Dermis blood vessel endothelial cell (primary cell): ENCODE measurements at regions not wholly inside any gene's neighbourhood (a gene's known extent, or its start where the extent isn't known, plus 50 kb on each side); places are given as distances from the start of the nearest gene placed in this dataset.

Source experiments
- DNase-seq: peaks from one replicate; pipeline ENCODE4 v3.0.0; 2010

DNA sequence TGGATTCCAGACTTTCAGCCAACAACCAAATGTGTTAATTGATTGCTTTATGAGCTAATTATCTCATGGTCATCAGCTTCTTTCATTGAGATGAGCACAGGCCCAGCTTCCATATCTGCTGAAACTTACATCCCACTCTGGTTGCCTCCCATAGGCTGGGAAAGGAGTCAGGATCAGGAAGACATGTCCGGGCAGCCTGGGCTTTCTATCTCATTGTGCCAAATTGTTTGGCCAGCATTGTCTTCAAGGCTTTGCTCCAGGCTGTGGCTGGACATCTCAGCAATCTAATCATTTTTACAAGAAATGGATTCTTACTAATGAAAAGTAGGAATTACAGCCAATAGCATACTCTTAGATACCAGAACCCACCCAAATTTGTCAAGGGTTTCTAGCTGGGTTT is 295.2 kb downstream of the CXCL12 start:
- DNase-seq, result no peak

DNA sequence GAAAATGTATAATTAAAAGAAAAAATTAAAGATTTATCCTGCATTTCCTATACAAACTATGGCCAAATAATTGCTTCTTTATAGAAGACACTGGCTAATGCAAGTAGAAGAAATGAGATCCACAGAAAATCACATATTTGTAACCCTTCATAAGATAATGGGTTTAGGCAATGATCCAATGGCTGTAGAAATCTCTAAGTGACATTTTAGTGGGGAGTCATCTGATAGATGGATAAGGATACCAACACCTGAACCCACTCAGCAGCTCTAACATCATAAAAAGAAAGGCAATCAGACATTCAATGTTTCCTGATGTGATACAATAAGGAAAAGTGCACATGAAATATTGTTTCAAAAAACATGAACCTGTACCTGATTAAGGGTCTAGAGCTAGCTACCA is 297.5 kb downstream of the CXCL12 start:
- no peak for DNase-seq

DNA sequence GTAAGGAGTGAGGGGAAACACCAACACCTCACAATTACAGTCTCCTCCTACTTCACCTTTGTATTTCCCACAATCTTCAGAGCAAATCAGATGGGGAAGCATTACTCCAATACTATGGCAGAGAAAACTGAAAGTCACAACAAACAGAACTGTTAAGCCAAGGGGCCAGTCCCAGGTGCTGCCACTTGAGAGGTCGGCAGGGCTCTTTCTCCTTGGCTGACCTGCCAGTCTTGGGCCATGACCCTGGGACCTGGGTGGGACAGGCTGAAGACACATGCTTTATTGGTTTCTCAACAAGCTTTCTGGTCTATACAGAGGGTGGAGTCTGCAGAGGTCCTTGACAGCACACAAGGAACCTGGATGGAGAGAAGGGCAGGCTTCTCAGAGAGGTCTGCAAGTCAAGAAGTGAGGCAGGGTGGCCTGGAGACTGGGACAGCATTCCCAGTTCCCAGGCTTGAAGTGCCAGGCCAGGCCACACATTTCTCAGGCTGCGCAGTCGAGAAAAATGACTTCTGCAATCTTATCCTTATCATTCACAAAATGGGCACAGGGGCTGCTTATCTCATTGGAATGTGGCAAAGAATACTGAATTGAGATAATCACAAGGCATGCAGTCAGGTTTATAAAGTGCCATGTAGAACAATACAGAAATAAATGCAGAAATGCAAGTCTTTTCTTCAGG is 301.0 kb downstream of the CXCL12 start:
- DNase-seq, result no peak

DNA sequence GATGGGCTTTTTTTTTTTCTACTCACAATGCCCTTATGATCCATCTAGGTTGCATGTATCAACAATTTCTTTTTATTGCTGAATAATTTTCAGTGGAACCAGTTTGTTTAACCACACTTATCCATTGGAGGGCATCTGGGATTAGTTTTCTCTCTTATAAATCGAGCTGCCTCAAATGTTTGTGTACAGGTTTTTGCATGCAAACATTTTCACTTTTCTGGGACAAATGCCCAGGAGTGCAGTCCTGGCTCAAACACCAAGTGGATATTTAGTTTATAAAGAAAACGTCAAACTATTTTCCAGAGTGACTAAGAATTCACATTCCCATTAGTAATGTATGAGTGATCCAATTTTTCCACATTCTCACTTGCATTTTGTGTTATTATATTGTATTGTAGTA is 313.4 kb downstream of the CXCL12 start:
- no peak for DNase-seq

DNA sequence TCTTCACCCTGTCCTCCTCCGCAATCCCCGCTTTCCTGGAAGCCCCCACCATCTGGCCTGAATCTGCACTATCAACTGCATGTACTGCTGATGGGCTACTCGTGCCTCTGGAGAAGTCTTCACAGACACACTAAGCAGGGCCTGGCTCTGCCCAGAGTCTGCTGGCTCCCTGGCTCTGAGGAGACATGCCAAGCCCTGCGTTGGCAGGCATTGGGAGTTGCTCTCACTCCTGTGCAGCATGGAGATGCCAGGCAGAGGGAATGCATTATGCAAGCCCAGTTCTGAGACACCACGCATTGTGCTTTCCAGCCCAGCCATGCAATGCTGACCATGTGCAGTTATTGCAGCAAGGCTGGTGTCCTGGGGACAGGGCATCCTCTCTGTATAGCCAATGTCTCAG is 314.6 kb downstream of the CXCL12 start:
- DNase-seq, result no peak

DNA sequence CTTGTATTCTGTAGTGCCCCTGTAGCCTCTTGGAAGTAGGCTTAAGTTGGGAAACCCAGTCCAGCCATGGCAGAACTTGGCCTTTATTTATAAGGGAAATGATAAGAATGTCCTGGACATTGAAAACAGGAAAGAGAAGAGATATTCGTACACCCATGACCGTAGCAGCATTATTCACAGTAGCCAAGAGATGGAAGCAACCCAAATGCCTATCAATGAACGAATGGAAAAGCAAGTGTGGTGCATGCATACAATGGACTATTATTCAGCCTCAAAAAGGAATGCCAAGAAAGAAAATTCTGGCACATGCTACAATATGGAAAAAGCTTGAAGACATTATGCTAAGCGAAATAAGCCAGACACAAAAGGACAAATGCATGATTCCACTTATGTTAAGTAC is 315.3 kb downstream of the CXCL12 start:
- DNase-seq, result no peak

DNA sequence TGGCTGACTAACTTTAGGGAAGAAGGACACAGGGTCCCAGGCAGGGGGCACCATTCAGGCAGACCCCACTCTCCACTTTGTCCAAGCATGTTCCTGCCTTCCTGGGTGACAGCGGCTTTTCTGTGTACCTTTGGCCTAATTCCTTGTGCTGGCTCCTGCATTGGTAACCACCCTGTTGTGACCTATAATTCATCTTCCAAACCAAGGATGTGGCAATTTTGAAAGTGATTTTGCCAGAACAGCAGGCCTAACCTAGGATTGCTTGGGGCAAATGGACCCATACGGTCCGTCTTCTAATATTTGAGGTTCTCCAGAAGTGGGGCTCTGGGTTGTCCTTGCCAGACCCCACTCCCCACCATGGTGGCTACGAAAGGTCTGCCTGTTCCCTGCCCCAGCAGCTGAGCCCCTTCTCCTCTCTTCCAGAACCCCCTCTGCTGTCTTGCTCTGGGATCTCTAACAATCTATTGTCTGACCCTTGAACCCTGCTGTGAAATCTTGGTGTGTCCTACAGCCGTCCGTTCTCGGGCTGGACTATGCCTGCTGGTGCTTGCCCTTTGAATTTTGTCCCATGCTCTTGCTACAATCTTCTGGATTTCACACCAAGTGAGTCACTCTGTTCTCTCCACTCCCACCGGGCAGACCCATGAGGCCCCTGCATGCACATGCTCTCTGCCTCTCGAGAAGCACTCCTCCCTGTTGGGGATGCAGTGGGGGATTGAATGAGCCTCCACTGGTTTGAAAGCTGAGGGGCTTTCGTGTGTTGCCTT is 316.0 kb downstream of the CXCL12 start:
- DNase-seq, result no peak

DNA sequence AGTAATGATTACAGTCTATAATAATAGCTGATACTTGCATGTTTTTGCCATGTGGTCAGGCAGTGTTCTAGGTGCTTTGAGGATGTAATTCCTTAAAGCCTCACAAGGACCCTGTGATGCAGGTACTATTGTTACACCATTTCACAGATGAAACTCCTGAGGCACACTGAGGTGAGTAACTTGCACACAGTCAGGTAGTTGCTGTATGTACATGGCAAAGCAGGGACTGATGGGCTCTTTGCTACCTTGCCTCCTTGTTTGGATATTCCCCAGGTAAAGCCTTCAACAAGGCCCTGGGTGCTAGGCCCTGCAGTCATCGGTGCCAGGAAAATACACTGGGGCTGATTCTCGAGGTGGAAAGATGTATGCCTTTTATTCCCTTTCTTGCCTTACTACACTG is 317.5 kb downstream of the CXCL12 start:
- no peak for DNase-seq

DNA sequence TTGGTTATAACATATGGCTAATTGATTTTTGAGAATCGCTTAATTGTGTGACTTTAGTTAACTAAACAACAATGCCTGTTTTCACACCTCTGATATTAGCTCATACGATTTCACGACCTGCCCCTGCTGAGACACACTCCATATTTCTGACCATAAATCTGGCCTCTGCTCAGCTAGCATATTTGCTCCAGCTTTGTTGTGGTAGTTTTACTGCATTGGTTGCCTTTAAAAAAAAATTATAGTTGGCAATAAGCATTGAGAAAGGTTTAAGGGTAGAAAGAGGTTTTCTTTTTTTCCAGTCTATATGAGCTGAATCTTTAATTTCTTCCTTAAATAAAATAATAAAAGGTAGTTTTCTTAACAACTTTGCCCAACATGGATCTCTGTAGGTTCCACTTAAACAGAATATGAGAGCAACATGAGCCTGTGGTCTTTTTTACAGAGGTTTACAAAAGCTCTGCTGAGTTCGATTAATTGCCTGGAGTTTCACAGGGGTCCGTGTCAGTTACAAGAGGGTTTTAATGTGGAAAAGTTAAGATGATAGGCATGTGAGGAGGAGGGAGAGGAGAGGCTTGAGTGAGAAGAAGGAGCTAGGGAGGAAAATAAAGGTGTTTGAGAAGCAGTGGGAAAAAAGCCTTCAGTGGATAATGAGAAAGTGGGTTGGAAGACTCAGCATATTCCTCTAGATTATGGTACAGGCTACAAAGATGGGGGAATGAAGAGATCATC is 318.2 kb downstream of the CXCL12 start:
- no peak for DNase-seq

DNA sequence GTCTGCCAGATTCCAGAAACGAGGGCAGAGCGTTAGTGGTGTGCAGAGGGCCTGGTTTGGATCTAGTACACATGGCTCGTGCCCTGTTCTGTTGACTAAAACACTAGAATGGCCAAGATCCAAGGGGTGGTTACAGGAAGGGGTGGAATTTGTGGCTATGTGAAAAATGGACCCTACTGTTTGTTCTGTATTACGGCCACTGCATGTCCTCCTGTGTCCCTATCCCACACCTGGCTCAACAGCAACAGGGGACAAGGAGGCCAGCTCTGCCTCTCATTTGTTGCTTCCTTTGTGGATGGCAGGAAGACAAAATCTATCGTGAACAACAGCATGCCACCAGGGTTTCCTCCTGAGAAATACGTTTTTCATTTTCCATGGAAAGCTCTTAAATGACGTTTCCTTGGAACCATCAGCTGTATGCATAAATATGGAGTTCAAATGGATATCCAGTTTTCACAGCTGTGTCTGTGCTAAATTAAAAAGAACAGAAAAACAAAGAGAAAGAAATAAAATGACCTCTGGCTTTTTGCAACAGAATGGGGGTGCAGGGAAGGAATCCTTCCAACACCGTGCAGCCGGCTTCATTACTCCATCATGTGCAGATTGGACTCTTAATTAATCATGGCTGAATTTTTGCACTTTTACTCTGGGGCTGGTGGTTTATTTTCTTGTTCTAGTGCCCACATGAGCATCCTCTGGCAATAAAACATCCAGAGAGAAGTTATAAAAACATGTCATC is 318.9 kb downstream of the CXCL12 start:
- DNase-seq, result no peak

DNA sequence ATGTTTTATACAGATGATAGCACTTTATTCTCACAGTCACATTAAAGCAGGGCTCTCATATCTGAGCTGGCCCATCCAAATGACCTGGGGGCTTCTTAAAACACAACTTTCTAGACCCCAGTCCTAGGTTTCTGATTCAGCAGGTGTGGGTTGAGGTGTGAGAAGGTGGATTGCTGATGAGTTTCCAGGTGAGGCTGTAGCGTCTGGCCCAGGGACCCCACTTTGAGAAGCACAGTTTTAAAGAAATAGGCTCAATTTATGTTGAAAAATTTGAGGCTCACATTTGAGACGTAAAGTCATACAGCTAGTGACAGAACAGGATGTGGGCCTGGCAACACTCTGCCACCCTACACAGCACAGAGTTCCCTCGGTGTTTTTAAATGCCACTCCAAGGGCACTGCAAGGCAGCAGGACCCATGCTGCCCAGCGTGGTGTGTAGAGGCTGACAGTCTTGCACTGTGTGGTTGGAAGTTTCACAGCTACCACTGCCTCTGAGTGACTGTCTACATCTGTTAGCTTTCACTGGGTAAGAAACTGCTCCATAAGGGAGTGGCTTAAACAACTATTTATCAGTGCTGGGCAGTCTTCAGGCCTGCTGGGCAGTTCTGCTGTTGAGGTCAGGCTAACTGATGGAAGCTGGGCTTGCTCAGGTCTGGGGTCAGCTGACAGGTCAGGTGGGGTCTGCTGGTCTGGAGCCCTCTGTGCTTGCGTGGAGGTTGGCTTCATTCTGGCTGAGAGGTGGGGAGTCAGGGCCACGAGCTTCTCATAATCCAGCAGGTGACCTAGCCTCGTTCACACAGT is 319.7 kb downstream of the CXCL12 start:
- DNase-seq, result no peak

DNA sequence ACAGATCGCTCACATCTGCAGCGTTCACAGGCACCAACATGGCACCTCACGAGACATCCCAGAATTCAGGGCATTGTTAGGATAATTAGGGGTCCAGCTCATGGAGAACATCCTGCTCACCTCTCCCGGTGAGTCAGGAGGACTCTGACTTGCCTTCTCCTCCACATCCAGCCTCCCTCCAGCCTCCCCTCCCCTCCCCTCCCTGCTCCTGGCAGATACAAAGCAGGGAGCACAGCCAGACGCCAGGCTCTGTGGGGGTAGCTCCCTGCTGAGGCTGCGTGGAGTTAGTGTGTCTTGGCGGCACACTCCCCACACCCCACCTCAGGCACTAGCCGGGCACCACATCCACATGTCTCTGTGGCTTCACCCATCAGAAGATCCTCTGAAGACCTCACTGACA is 320.6 kb downstream of the CXCL12 start:
- no peak for DNase-seq

DNA sequence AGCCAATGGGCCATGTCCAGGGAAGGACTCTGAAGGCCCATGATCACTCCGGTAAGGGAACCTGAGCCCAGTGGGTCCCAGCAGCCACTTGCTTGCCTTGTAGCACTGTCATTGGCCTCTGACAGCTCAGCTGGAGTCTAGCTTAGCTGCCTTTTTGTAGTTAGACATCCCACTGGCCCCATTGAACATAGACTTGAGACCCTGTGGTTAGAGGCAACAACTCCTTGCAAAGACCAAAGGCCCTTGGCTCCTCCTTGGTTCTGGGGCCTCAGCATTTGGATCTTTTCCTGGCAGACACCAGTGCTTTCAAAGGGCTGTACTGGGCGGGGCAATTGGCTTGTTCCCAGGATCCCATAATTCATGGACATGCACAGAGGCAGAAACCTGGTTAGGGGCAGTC is 321.2 kb downstream of the CXCL12 start:
- DNase-seq, result no peak

DNA sequence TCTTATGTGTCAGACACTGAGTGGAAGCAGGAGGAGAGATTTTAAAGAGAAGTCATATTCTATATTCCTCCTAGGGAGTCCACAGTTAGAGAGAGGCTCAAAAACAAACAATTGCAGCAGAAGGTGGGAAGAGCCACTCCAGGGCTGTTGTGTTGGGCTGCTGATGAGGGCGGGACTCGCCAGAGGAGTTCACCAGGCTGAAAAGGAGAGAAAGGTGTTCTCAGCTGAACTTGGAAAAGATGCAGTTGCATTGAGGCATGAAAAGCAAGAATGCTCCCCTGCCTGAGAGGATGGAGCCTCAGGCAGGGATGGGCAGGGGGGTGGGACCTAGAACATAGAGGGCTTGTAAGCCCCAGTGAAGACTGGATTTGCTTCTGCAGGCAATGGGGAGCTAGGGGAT is 324.2 kb downstream of the CXCL12 start:
- DNase-seq, result no peak

DNA sequence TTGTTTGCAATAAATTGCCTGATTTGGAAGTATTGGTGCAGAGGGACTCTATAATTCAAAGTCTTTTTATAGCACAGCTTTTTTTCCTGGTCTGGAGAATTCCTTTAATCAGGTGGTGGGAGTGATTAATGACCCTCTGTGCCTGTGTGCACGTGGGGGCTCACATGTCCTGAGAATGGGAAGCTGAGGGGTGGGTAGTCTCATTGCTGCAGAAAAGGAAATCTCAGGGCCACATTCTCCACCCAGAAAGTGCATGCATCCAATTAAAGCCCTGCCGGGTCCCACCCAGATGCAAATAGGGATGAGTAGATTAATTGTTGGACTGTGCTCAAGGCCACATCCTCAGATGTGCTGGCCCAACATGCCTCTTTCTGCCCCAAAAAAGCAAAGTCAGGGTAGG is 324.7 kb downstream of the CXCL12 start:
- DNase-seq, result no peak

DNA sequence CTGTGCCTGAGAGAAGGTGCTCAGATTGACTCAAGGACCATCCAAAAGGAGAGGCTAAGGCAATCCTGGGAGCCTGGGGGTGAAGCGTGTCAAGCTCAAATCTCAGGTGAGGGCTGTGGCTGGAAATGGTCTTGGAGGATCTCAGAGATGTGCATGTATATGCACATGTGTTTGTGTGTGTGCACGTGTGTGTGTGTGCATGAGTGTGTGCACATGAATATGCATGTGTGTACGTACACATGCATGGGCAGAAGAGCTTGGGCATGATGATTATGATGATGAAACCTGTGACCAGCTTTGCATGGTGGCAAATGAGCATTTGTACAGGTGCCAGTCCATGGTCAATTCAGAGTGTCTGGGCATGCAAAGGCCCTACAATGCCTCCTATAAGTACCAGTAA is 326.6 kb downstream of the CXCL12 start:
- DNase-seq, result no peak

DNA sequence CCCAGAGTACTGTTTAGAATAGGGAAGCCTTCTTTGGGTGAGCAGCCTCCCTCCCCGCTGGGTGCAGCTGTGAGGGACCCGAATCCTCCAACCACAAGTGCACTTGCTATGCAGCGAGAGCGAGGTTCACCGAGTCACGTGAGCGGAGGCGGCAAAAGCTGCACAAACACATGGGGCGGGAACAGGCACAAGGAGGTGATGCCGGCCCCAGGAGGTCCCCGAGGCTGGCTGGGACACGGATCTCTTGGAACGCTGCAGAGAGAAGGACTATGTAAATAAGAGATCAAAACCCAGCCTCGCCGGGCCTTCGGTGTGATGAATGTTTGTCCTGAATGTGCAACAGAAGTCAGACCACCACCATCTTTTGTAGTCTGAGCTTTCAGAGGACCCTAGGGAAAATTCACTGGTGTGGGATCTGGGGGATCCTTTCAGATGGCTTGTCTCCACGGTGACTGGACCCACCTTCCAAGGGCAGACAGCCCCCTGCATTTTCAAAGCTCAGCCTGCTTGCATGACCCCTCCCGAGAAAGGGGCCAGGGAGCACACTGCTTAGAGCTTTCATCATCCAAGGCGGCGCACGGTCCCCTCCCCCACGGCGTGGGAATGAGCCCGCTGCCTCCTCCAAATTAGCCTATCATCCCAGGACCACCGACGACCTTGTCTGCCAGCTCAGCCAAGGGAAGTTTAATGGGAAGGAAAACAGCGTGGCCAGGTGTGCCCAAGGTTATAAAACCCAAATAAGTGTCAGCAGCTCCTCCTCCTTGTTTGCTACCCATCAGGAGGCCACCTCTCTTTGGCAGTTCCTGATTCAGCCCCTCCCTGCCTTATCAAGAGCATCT is 327.7 kb downstream of the CXCL12 start:
- DNase-seq, result no peak

DNA sequence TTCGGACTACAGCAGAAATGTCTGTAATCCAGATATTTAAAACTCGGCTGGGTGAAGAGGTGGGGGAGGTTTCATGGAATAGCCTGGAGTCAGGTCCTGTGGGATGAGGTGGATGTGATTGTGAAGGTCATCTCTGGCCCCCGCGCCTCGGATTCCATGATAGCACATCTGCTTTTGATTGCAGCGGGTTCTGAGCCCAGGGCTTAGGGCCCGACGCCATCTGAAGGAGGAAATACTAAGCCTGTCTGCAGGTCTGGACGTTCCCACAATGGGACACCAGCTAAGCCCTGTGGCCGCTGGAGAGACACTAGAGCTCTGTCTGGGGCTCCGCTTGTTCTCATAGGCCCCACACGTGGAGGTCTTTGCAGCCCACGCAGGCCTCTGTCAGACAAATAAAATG is 328.7 kb downstream of the CXCL12 start:
- DNase-seq, result no peak

DNA sequence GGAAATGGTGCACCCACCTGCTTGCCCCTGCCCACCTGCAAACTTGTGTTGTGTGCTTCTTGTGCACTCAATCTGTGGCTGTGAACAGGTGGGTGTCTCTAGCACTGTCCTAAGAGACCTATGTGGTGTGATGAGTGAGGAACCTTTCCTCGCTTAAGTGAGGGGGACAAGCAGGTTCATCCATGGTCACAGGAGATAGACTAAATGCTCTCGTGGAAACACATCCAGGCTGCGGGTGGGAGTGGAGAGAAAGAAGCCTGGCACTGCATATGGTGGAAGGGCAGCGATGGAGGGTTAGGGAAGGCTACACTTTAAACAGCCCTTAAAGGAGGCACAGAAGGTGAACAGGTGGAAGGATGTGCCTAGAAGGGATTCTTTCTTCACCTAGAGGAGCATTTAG is 330.9 kb downstream of the CXCL12 start:
- DNase-seq, result no peak

DNA sequence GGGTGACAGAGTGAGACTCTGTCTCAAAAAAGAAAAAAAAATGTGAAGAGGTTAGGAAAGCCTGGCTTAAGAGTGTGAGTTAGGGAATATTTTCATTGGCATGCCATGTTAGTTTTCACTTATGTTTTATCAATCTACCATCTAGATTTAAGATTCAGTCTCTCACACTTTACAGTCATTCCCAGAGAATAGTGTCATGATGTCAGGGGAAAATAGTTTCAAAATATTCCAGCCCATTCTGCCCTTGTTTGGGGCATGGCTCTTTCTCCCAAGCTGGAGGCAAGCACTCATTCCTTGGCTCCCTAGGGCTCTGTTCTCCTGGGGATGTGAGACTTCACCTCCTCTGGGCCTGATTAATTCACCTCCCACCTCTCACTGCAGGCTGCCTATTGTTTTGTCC is 331.5 kb downstream of the CXCL12 start:
- no peak for DNase-seq

DNA sequence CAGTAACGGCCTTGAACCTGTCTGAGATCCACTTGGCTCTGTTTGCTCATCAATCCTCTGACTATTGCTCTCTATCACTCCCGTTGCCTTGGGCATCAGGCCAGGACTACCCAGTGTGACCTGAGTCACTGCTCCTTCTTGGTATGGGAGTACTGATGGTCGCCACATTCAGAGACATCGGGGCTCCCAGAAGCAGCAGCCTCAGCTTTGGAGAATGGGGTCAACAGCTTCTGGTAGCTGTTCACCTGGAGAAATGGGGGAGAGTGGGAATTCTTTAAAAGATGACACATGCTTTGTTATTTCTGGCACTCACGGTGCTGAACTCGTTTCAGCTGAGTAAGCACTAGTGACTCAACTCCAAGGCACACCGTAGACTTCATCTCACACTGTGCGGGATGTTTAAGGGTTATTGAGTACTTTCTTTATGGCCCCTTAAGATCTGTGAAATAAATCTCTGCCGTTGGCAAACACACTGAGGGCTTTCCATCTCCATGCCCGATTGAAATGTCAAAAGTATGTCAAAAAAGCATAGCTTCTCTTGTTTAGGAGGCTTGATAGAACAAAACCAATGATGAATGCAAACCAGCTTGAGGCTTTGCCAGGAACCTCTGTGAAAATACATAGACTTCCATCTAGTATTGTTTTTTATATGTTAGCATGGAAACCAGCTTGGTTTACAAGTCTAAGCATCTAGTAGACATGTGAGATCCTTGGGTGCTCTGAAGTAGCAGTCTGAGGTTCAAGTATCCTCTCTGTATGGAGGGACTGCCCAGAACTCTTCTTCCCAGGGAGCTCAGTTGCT is 333.1 kb downstream of the CXCL12 start:
- DNase-seq, result no peak
